MM.1S (cell line): ENCODE measurements at regions not wholly inside any gene's neighbourhood (a gene's known extent, or its start where the extent isn't known, plus 50 kb on each side); places are given as distances from the start of the nearest gene placed in this dataset.

Experiments used
- DNase-seq: peaks from one replicate; pipeline ENCODE4 v3.0.0-alpha.2; 2015
- H2AFZ ChIP-seq: fragments of 300-600 bp; sonication (generic); 2 replicates; pipeline ENCODE4 v1.6.0; 2016; ENCODE audit warnings: antibody characterized with exemption, low read length
- H3F3A ChIP-seq: fragments of 300-600 bp; sonication (generic); 2 replicates; pipeline ENCODE4 v1.6.1; 2016; ENCODE audit warnings: mild to moderate bottlenecking, antibody characterized with exemption, low read length, moderate library complexity, mixed read lengths; ENCODE audit not compliant: insufficient read depth
- H3K27ac ChIP-seq: fragments of 300-600 bp; sonication (generic); 2 replicates; pipeline ENCODE4 v1.5.1; 2016; ENCODE audit warnings: mild to moderate bottlenecking, low read length
- H3K27me3 ChIP-seq: fragments of 300-600 bp; sonication (generic); replicated peaks from 2 replicates; pipeline ENCODE4 v1.6.0; 2016; ENCODE audit warnings: low read length; ENCODE audit not compliant: insufficient read depth
- H3K36me3 ChIP-seq: fragments of 300-600 bp; sonication (generic); replicated peaks from 2 replicates; pipeline ENCODE4 v1.6.1; 2016; ENCODE audit warnings: mild to moderate bottlenecking, low read length, mixed read lengths; ENCODE audit not compliant: insufficient read depth
- H3K4me1 ChIP-seq: fragments of 300-600 bp; sonication (generic); 2 replicates; pipeline ENCODE4 v1.6.1; 2016; ENCODE audit warnings: low read length, mixed read lengths
- H3K4me2 ChIP-seq: fragments of 300-600 bp; sonication (generic); 2 replicates; pipeline ENCODE4 v1.6.0; 2016; ENCODE audit warnings: low read depth, low read length
- H3K4me3 ChIP-seq: fragments of 300-600 bp; sonication (generic); 2 replicates; pipeline ENCODE4 v1.5.1; 2016; ENCODE audit warnings: low read length, mixed read lengths
- H3K79me2 ChIP-seq: fragments of 300-600 bp; sonication (generic); 2 replicates; pipeline ENCODE4 v1.6.1; 2016; ENCODE audit warnings: mixed run types, low read length, mixed read lengths
- H3K9ac ChIP-seq: fragments of 300-600 bp; sonication (generic); 2 replicates; pipeline ENCODE4 v1.6.1; 2016; ENCODE audit warnings: low read length, mixed read lengths
- H3K9me2 ChIP-seq: fragments of 300-600 bp; sonication (generic); replicated peaks from 2 replicates; pipeline ENCODE4 v1.6.1; 2016; ENCODE audit warnings: mild to moderate bottlenecking, low read length, mixed read lengths; ENCODE audit not compliant: insufficient read depth
- H3K9me3 ChIP-seq: fragments of 300-600 bp; sonication (generic); replicated peaks from 2 replicates; pipeline ENCODE4 v1.6.1; 2016; ENCODE audit warnings: mild to moderate bottlenecking, low read length, mixed read lengths; ENCODE audit not compliant: insufficient read depth
- H4K20me1 ChIP-seq: fragments of 300-600 bp; sonication (generic); 2 replicates; pipeline ENCODE4 v1.6.1; 2016; ENCODE audit warnings: mild to moderate bottlenecking, low read length, moderate library complexity, mixed read lengths; ENCODE audit not compliant: insufficient read depth
- CTCF ChIP-seq: fragments of 300-600 bp; sonication (generic); IDR thresholded peaks from 2 replicates; pipeline ENCODE4 v1.5.1; 2016; ENCODE audit warnings: antibody characterized with exemption, low read length, mixed read lengths
- EZH2 ChIP-seq: fragments of 300-600 bp; sonication (generic); optimal IDR thresholded peaks from 2 replicates; pipeline ENCODE3; 2017; ENCODE audit warnings: low read depth, mild to moderate bottlenecking, antibody characterized with exemption, low read length, mixed read lengths
- EZH2phosphoT487 ChIP-seq: fragments of 300-600 bp; sonication (generic); IDR thresholded peaks from 2 replicates; pipeline ENCODE4 v1.6.1; 2018; ENCODE audit warnings: antibody characterized with exemption, low read length

- Histone ChIP-seq H4K20me1 (no peaks in the 10 kb centered on the region), H3F3A (no peaks in the 10 kb centered on the region), H3K27me3 (no peaks in the 10 kb centered on the region), H3K4me1 (no peaks in the 10 kb centered on the region), H3K79me2 (no peaks in the 10 kb centered on the region), H3K4me3 (no peak overlapping the region), H3K9me3 (no peaks in the 10 kb centered on the region), H3K36me3 (no peaks in the 10 kb centered on the region), H3K4me2 (no peak overlapping the region), H2AFZ (no peak overlapping the region), H3K9ac (no peak overlapping the region), H3K9me2 (no peaks in the 10 kb centered on the region), H3K27ac (no peak overlapping the region)
- DNase-seq: no peak
- no peak for TF ChIP-seq EZH2phosphoT487
- no peak for TF ChIP-seq EZH2
- no peak for TF ChIP-seq CTCF
Measured at GRCh38 chr11:15613789-15614188, 499.1 kb downstream of the INSC start.

- TF ChIP-seq EZH2phosphoT487 (no peak), CTCF (no peak), EZH2 (no peak)
- Histone ChIP-seq H3K4me2 (no peak overlapping the region), H3F3A (no peaks in the 10 kb centered on the region), H3K27me3 (no peaks in the 10 kb centered on the region), H3K4me1 (no peaks in the 10 kb centered on the region), H3K36me3 (no peaks in the 10 kb centered on the region), H3K79me2 (no peaks in the 10 kb centered on the region), H4K20me1 (no peaks in the 10 kb centered on the region), H3K9me3 (no peaks in the 10 kb centered on the region), H3K9me2 (no peaks in the 10 kb centered on the region), H2AFZ (no peak overlapping the region), H3K9ac (no peak overlapping the region), H3K27ac (no peak overlapping the region), H3K4me3 (no peak overlapping the region)
- no peak for DNase-seq
Measured at GRCh38 chr11:15615398-15616096, 500.8 kb downstream of the INSC start.

GRCh38 chr11:15616130-15617105, 501.7 kb downstream of the INSC start:
- no peak overlapping the region for H3K9ac ChIP-seq
- H3K9me3 ChIP-seq: no peaks in the 10 kb centered on the region
- no peaks in the 10 kb centered on the region for H3F3A ChIP-seq
- TF ChIP-seq CTCF: no peak
- no peak for TF ChIP-seq EZH2
- no peak for TF ChIP-seq EZH2phosphoT487
- no peak overlapping the region for H3K4me2 ChIP-seq
- H3K36me3 ChIP-seq: no peaks in the 10 kb centered on the region
- no peak overlapping the region for H3K4me3 ChIP-seq
- no peak overlapping the region for H3K27ac ChIP-seq
- H2AFZ ChIP-seq: no peak overlapping the region
- H4K20me1 ChIP-seq: no peaks in the 10 kb centered on the region
- no peaks in the 10 kb centered on the region for H3K79me2 ChIP-seq
- no peaks in the 10 kb centered on the region for H3K9me2 ChIP-seq
- H3K27me3 ChIP-seq: no peaks in the 10 kb centered on the region
- H3K4me1 ChIP-seq: no peaks in the 10 kb centered on the region
- DNase-seq: no peak
